Natural killer cell treated with Interleukin-12 subunit alpha and Interleukin-12 subunit beta and Interleukin-15 and Interleukin-18, amount 100 ng/mL, for 72 hours (primary cell): ENCODE measurements at regions not wholly inside any gene's neighbourhood (a gene's known extent, or its start where the extent isn't known, plus 50 kb on each side); places are given as distances from the start of the nearest gene placed in this dataset.

Experiments
- ATAC-seq, 2 donors: fragments of 150-1000 bp; cut with Tn5 transposase in 1 of 2; sonication (Bioruptor Pico), chemical (Tn5 transposase) in 1 of 2; 2 replicates each; pipeline ENCODE4 v1.10.0; 2021
- DNase-seq: peaks from one replicate; pipeline ENCODE4 v3.0.0; 2022; ENCODE audit warnings: low spot score
- H3K27ac Mint-ChIP-seq, 2 donors: 1 replicate in 1 of 2; 2 replicates in 1 of 2; pipeline ENCODE4 v1.8.0; 2022; ENCODE audit warnings: mixed read lengths in 2 of 2, mild to moderate bottlenecking in 1 of 2, moderate library complexity in 1 of 2
- H3K27me3 Mint-ChIP-seq, 2 donors: 1 replicate in 1 of 2; 2 replicates in 1 of 2; pipeline ENCODE4 v1.8.0; 2022; ENCODE audit warnings: mixed read lengths in 2 of 2
- H3K36me3 Mint-ChIP-seq: one replicate; pipeline ENCODE4 v1.8.0; 2022; ENCODE audit warnings: mixed read lengths
- H3K4me1 Mint-ChIP-seq, 2 donors: 1 replicate in 1 of 2; 2 replicates in 1 of 2; pipeline ENCODE4 v1.8.0; 2022; ENCODE audit warnings: low read depth in 2 of 2, mixed read lengths in 2 of 2, mild to moderate bottlenecking in 1 of 2
- H3K4me3 Mint-ChIP-seq: one replicate; pipeline ENCODE4 v1.8.0; 2022; ENCODE audit warnings: mixed read lengths
- H3K9me3 Mint-ChIP-seq: 2 replicates; pipeline ENCODE4 v1.8.0; 2022; ENCODE audit warnings: mixed read lengths

DNA sequence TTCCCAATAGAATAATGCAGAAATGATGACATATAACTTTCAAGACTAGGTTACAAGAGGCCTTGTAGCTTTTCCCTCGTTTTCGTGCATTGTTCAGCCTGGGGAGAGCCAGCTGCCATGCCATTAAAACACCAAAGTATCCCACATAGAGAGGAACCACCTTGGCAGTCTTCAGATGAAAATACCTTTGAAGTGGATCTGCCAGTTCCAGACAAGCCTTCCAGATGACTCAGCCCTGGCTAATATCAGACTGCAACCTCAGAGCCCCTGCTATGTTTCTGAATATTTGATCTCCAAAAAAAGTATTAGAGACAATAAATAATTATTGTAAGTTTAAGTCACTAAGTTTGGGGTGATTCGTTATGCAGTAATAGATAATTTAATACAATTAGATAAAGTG lies 294.3 kb upstream of the GBE1 start:
- ATAC-seq = no peak

GRCh38 chr3:82054849-82055248 lies 293.4 kb upstream of the GBE1 start:
- no peaks in the 10 kb centered on the region for H3K4me1 Mint-ChIP-seq
- H3K36me3 Mint-ChIP-seq = no peaks in the 10 kb centered on the region
- no peak overlapping the region for H3K27ac Mint-ChIP-seq
- peaks cover 9% of the 10 kb centered on the region for H3K9me3 Mint-ChIP-seq
- H3K27me3 Mint-ChIP-seq = no peaks in the 10 kb centered on the region
- ATAC-seq (no peak), DNase-seq (no peak)
- H3K4me3 Mint-ChIP-seq = no peak overlapping the region

More for the DNA sequence above, 294.3 kb upstream of the GBE1 start:
- DNase-seq = no peak
- Mint-ChIP-seq H3K9me3 (peaks cover 5% of the 10 kb centered on the region), H3K4me3 (no peak overlapping the region), H3K27ac (no peak overlapping the region), H3K4me1 (no peaks in the 10 kb centered on the region), H3K36me3 (no peaks in the 10 kb centered on the region), H3K27me3 (no peaks in the 10 kb centered on the region)

GRCh38 chr3:82053236-82053635 lies 291.8 kb upstream of the GBE1 start:
- Mint-ChIP-seq H3K36me3 (no peaks in the 10 kb centered on the region), H3K4me3 (no peak overlapping the region), H3K9me3 (peaks cover 11% of the 10 kb centered on the region), H3K27ac (no peak overlapping the region), H3K4me1 (no peaks in the 10 kb centered on the region), H3K27me3 (no peaks in the 10 kb centered on the region)
- DNase-seq (no peak), ATAC-seq (no peak)

- Mint-ChIP-seq H3K4me3 (no peak overlapping the region), H3K9me3 (peaks cover 19% of the 10 kb centered on the region), H3K36me3 (no peaks in the 10 kb centered on the region), H3K27ac (no peak overlapping the region), H3K27me3 (no peaks in the 10 kb centered on the region), H3K4me1 (no peaks in the 10 kb centered on the region)
- ATAC-seq (no peak), DNase-seq (no peak)
Measured at GRCh38 chr3:82050382-82050781, 288.9 kb upstream of the GBE1 start.

- H3K36me3 Mint-ChIP-seq = no peaks in the 10 kb centered on the region
- H3K27ac Mint-ChIP-seq = no peak overlapping the region
- ATAC-seq (no peak), DNase-seq (no peak)
- no peaks in the 10 kb centered on the region for H3K27me3 Mint-ChIP-seq
- peaks cover 19% of the 10 kb centered on the region for H3K9me3 Mint-ChIP-seq
- no peak overlapping the region for H3K4me3 Mint-ChIP-seq
- H3K4me1 Mint-ChIP-seq = no peaks in the 10 kb centered on the region
Measured at GRCh38 chr3:82048711-82049110, 287.3 kb upstream of the GBE1 start.

DNA sequence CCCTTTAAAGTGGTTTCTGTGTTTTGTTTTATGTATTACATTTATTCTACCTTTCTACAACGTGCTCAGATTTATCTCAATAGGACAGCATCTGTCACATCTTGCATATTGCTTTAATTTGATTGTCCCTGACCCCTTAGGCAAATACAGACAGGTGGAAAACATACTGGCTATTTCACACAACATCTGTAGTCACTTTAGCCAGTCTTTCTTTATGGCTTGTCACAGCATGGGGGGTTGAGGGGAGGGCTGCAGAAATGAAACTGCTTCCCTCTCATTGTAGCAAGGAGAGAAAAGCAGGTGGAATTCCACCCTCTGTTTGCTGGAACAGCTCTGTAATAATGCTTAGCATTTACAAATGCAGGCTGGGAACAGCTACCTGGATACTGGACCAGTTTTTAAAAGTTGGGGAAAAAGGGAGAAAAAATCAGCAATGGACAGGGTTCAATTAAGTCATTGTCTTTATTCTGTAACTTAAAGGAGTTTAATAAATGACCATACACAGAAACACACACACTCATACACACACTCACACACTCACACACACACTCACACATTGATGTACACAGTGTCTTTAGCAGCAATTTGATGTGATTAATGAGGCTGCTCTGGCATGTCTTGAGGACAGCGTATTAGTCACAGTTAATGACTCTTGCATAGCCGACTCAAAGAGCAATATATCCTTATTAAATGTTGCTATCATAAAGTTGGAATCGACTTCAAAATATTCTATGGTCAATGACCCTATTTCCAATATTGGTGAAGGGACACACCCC lies 283.7 kb upstream of the GBE1 start:
- ATAC-seq = no peak
- H3K4me3 Mint-ChIP-seq = no peak overlapping the region

GRCh38 chr3:82038556-82038955 lies 277.1 kb upstream of the GBE1 start:
- Mint-ChIP-seq H3K27me3 (no peaks in the 10 kb centered on the region), H3K4me1 (no peaks in the 10 kb centered on the region), H3K36me3 (peaks cover 5% of the 10 kb centered on the region), H3K9me3 (peaks cover 9% of the 10 kb centered on the region), H3K27ac (no peak overlapping the region), H3K4me3 (no peak overlapping the region)
- no peak for ATAC-seq
- no peak for DNase-seq

More for the DNA sequence above, 283.7 kb upstream of the GBE1 start:
- DNase-seq = no peak
- Mint-ChIP-seq H3K4me1 (no peaks in the 10 kb centered on the region), H3K36me3 (no peaks in the 10 kb centered on the region), H3K27me3 (no peaks in the 10 kb centered on the region), H3K9me3 (peaks cover 17% of the 10 kb centered on the region), H3K27ac (no peak overlapping the region)

DNA sequence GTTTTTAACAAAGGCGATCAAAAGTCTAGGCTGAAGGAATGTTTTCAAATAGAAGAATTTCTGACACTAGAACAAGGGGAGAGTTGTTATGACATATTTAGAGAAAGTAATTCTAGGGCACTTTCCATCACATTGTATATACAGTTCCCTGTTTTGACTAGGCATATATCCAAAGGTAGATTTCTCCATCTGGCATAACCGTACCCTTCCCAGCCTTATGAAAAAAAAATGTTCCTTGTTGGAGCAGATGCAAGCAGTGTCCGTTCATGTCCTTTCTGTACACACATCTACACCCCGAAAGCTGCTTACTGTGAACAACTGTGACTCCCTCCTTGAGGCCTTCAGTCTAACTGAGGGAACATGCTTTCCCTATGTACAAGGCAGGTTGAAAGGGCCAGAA lies 271.7 kb upstream of the GBE1 start:
- H3K4me3 Mint-ChIP-seq = no peak overlapping the region
- H3K27ac Mint-ChIP-seq = no peak overlapping the region
- H3K27me3 Mint-ChIP-seq = no peaks in the 10 kb centered on the region
- H3K4me1 Mint-ChIP-seq = no peaks in the 10 kb centered on the region
- peaks cover 9% of the 10 kb centered on the region for H3K9me3 Mint-ChIP-seq
- ATAC-seq (no peak), DNase-seq (no peak)
- H3K36me3 Mint-ChIP-seq = peaks cover 5% of the 10 kb centered on the region

DNA sequence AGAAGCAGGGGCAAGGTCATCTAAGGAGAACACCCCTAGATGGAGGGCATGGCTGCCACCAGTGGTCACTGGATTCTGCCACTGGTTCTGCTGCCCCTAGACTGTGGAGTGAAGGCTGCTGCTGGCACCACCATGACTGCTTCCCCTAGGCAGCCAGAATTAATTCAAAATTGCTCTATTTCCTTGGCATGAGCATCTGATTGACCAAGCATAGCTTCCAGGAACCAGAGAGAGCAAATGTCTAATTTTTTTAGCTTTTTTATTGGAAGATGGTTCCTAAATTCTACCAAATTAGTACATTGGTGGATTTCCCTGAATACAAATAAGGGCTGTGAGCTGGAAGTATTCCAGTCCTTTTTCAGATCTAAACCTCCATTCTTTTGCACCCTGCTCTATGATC lies 270.2 kb upstream of the GBE1 start:
- H3K27me3 Mint-ChIP-seq = no peaks in the 10 kb centered on the region
- peaks cover 9% of the 10 kb centered on the region for H3K9me3 Mint-ChIP-seq
- ATAC-seq = no peak
- H3K36me3 Mint-ChIP-seq = peaks cover 5% of the 10 kb centered on the region
- no peaks in the 10 kb centered on the region for H3K4me1 Mint-ChIP-seq
- no peak overlapping the region for H3K27ac Mint-ChIP-seq
- no peak overlapping the region for H3K4me3 Mint-ChIP-seq
- DNase-seq = no peak

GRCh38 chr3:82030916-82031315 lies 269.5 kb upstream of the GBE1 start:
- Mint-ChIP-seq H3K36me3 (peaks cover 5% of the 10 kb centered on the region), H3K4me1 (no peaks in the 10 kb centered on the region), H3K27ac (no peak overlapping the region), H3K9me3 (peaks cover 14% of the 10 kb centered on the region), H3K27me3 (no peaks in the 10 kb centered on the region), H3K4me3 (no peak overlapping the region)
- ATAC-seq (no peak), DNase-seq (no peak)

DNA sequence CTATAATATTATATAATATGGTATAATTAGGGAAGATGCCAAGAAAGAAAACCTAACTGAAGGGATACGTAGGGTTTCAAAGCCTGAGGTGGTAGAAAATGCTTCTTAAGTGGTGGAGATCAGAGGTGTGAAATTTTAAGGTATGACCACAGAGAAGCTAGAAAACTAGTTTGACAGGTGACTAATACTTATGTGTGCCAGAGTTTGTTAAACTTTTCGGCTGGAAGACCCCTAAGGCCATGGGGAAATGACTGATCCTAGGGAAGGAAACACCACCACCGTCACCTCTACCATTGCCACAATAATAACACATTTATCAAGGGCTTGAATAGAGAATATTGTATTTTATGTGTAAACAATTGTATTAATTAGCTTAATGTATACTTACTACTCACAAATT lies 261.4 kb upstream of the GBE1 start:
- no peaks in the 10 kb centered on the region for H3K36me3 Mint-ChIP-seq
- H3K4me1 Mint-ChIP-seq = no peaks in the 10 kb centered on the region
- peaks cover 12% of the 10 kb centered on the region for H3K9me3 Mint-ChIP-seq
- H3K27ac Mint-ChIP-seq = no peak overlapping the region
- ATAC-seq (no peak), DNase-seq (no peak)
- H3K27me3 Mint-ChIP-seq = no peaks in the 10 kb centered on the region
- no peak overlapping the region for H3K4me3 Mint-ChIP-seq

- Mint-ChIP-seq H3K4me3 (no peak overlapping the region), H3K27ac (no peak overlapping the region)
Measured at GRCh38 chr3:82020282-82020681, 258.8 kb upstream of the GBE1 start.

DNA sequence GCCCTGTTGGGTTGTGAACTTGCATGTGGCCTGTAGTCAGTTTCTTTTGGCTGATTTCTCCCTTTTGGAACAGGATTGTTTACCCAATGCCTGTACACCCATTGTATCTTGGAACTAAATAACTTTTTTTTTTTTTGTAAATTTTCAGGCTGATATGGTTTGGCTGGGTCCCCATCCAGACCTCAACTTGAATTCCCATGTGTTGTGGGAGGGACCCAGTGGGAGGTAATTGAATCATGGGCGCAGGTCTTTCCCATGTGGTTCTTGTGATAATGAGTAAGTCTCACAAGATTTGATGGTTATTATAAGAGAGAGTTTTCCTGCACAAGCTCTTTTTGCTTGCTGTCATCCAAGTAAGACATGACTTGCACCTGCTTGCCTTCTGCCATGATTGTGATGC lies 253.8 kb upstream of the GBE1 start:
- Mint-ChIP-seq H3K9me3 (peaks cover 13% of the 10 kb centered on the region), H3K27ac (no peak overlapping the region), H3K27me3 (no peaks in the 10 kb centered on the region), H3K36me3 (no peaks in the 10 kb centered on the region), H3K4me1 (no peaks in the 10 kb centered on the region), H3K4me3 (no peak overlapping the region)
- ATAC-seq = no peak
- DNase-seq = no peak

More at GRCh38 chr3:82020282-82020681, 258.8 kb upstream of the GBE1 start:
- DNase-seq (no peak), ATAC-seq (no peak)
- Mint-ChIP-seq H3K27me3 (no peaks in the 10 kb centered on the region), H3K36me3 (no peaks in the 10 kb centered on the region), H3K4me1 (no peaks in the 10 kb centered on the region), H3K9me3 (peaks cover 6% of the 10 kb centered on the region)

- H3K4me1 Mint-ChIP-seq = no peaks in the 10 kb centered on the region
- H3K9me3 Mint-ChIP-seq = peaks cover 17% of the 10 kb centered on the region
- H3K27me3 Mint-ChIP-seq = no peaks in the 10 kb centered on the region
- no peak overlapping the region for H3K4me3 Mint-ChIP-seq
- no peak overlapping the region for H3K27ac Mint-ChIP-seq
- no peak for ATAC-seq
- H3K36me3 Mint-ChIP-seq = peaks cover 8% of the 10 kb centered on the region
- no peak for DNase-seq
Measured at GRCh38 chr3:82012775-82013174, 251.3 kb upstream of the GBE1 start.

GRCh38 chr3:82011336-82011735 lies 249.9 kb upstream of the GBE1 start:
- H3K27ac Mint-ChIP-seq = no peak overlapping the region
- peaks cover 8% of the 10 kb centered on the region for H3K36me3 Mint-ChIP-seq
- no peaks in the 10 kb centered on the region for H3K4me1 Mint-ChIP-seq
- H3K9me3 Mint-ChIP-seq = peaks cover 22% of the 10 kb centered on the region
- H3K27me3 Mint-ChIP-seq = no peaks in the 10 kb centered on the region
- no peak for ATAC-seq
- H3K4me3 Mint-ChIP-seq = no peak overlapping the region
- no peak for DNase-seq
